M059J (cell line): ENCODE measurements at regions not wholly inside any gene's neighbourhood (a gene's known extent, or its start where the extent isn't known, plus 50 kb on each side); places are given as distances from the start of the nearest gene placed in this dataset.
A peak's percentile ranks its signal among the peaks of the same experiment; 100 is the strongest.

Source experiments
- DNase-seq: peaks from one replicate; pipeline ENCODE4 v3.0.0-alpha.2; 2012; ENCODE audit warnings: low read depth

DNA sequence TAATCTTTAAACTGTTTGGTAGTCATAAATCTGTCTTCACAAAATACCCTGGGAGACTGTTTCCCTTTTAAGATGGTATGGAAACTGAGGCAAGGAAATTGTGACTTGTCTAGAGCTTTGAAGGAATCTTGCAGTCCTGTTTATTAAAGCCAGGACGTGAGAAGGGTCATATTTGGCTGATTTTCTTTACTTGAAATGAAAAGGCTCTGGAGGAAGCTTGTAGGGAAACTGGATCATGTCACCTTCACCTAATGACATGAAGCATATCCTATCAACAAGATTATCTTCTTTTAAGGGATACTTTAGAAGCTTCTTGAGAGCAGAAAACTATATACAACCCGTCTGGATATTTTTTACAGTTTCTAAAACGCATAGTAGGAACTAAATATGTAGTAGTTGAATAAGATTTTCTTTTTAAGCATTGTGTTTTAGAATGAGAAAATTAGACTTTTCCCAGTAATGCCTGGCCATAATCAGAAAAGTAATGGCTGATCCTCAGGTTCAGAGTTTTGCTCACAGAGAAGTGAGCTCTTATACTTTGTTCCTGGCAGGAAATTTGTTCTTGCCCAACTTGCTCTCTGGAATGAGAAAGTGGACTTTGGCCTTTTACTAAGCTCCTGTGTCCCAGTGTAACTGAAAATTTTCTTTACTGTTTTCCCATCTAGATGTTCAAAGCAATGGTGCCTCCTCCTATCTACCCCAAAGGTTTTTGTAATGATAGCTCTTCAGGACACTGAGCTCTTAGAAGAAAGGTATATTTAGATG, 136.8 kb upstream of the AFF2 start:
- no peak for DNase-seq

GRCh38 chrX:148365233-148365632, 135.2 kb upstream of the AFF2 start:
- DNase-seq = no peak

- no peak for DNase-seq
Observed at GRCh38 chrX:148371291-148371690, 129.1 kb upstream of the AFF2 start.

DNA sequence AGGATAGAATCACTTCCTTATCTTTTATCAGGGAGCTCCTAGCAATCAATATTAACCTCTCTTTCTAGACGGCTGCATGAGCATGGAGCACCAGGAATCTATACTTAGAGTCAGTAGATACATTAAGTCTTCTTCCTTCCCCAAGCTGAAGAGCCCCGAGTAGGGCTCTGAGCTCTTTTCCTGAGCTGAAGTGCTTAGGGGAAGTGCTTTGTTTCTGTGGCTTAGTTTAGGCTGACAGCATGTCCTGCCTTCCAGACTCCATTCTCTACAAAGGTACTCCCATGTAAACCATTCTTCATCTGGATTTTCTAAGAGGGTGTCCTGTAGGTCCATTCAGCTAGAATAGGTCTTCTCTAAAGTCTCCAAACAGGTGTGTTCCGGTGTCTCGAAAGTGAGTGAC, 127.5 kb upstream of the AFF2 start:
- no peak for DNase-seq

GRCh38 chrX:148376342-148376741, 124.1 kb upstream of the AFF2 start:
- no peak for DNase-seq

DNA sequence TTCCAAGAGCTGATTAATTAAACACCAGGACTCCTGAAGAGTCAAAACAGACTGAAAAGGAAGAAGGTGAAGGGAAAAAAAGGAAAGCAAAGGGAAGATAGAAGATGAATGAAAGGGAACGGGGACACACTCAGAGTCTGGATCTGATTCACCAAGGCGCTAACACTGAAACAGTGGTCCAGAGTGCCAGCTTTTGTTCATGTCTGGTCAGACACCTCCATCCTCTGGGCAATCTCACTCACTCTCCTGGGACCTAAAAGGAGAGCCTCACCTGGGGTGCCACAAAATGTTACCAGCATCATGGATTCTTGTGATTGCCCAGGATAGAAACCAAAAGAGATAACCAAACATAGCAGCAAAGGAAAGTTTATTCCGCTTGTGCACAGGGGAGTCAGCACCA, 120.3 kb upstream of the AFF2 start:
- DNase-seq = no peak

GRCh38 chrX:148380650-148381561, 119.5 kb upstream of the AFF2 start:
- peak; percentile 24 for DNase-seq

DNA sequence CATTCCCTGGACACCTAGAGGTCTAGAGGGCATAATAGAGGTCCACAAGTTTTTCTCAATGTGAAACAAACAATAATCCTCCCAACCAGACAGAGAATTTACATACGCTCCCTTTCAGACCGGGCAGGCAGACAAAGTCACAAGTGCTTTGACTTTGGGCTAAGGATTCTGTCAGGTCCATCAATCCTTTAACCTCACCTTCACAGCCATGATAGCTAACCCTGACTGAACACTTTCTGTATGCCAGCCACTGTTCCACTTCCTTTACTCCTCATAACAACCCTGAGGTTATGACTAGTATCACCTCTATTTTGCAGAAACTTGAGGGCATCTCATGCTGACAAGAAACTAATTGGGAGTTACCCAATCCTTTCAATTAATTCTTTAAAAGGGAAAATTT, 118.8 kb upstream of the AFF2 start:
- no peak for DNase-seq

DNA sequence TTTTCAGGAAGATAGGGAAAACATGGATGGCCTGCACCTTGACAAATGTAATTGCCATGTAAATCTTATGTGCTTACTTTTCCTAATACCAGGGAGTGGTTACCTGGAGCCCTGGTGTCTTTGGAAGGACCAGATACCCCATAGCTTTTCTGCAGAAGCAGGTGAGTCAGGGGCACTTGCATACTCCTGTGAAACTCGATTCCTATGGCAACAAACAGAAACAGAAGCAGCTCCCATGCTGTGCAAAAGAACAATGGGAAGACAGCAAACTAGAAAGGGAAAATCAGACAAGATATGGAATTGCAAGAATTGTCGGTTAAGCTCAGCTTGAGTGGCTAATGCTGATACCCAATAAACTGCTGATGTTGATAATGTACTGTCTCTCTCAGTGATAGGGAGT, 117.4 kb upstream of the AFF2 start:
- DNase-seq = no peak

DNA sequence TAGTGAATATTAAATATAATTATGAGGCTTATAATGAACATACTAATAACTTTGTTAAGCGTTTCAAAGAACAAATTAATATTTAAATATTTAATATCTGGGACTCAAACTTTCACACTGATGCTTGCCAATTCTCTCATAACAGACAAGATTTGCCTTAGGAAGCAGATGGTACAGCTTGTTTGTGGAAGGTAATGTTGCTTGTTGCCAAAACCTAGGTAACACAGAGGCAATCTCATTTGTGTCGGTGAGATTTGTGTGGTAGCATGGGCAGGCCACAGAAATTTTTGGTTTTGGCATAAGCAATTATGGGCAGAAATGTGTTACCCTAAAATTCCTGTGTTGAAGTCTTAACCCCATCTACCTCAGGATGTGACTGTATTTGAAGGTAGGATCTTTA, 114.9 kb upstream of the AFF2 start:
- DNase-seq = no peak

GRCh38 chrX:148389629-148390028, 110.8 kb upstream of the AFF2 start:
- DNase-seq = no peak

- DNase-seq = no peak
Observed at GRCh38 chrX:148412006-148412405, 88.4 kb upstream of the AFF2 start.

GRCh38 chrX:148416142-148416541, 84.3 kb upstream of the AFF2 start:
- DNase-seq = no peak

- DNase-seq = peak; percentile 15
Observed at GRCh38 chrX:148416931-148417330, 83.5 kb upstream of the AFF2 start.

DNA sequence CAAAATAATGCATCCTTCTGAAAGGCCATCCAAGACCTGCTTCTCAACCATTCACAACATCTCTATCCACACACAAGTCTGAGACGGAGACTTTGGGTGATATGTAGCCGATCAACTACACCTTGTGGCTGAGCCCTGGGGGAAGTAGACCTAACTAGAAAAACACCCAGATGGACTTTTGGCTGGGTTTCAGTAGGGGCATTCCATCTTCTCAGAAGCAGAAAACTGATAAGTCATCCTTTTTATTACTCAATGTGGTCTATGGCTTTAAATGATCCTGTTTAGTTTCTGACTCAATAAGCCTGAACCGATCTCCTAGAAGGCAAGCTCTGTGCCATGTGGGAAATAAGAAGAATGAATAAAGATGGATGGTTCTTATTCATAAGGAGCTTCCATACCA, 82.5 kb upstream of the AFF2 start:
- DNase-seq = peak; percentile 12

DNA sequence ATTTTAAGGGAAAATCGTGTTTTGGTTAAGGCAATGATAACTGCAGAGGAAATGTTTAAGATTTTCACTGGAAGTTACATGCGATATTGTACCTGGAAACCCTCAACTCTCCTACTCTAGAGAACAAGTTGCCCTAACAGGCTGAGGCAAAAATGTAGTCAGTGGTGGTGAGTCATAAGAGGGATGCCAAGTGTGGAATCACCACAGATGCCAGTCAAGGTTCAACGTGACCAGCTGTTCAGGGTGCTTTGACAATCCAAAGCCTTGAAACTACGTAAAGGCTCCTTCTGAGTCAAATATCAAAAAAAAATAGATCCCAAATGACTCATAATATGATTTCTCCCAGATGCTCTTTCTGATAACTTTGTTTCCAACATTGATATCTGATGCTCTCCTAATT, 77.9 kb upstream of the AFF2 start:
- DNase-seq = no peak

- no peak for DNase-seq
Observed at GRCh38 chrX:148424570-148424969, 75.8 kb upstream of the AFF2 start.

DNA sequence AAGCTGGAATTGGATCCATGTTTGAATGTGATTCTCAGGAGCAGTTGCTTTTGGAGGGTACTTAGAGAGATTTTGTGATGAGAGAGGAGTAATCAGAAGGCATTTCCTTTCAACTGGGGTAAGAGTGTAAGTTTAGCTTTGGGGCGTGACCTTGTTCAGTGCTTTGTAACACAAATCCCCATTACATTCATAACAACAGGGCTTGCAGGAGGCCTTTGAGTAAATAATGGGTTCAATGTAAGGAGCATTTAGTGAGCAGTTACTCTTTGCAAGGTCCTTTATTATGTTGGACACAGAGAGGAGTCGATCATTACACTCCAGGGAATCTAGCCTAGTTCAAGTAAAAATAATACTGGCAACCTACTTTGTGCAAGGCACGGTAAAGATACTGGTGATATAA, 74.0 kb upstream of the AFF2 start:
- no peak for DNase-seq

DNA sequence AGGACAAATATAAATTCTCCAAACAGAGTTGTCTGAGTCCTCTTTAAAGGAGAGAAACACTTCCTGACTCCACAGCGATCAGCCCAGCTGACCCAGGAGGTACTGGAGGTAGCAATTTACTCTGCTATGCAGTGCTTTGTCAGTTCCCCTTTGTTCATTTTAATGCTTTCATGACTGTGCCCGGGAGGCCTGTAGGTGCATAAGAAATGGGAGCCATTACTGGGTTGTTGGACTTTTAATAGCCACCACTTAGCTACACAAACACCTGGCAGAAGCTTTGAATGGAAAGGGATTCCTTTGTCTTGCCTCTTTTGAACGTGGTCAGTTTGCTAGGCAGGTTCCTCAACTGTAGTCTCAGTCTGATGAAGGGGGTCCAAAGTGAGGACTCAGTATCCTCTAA, 59.0 kb upstream of the AFF2 start:
- DNase-seq = no peak

DNA sequence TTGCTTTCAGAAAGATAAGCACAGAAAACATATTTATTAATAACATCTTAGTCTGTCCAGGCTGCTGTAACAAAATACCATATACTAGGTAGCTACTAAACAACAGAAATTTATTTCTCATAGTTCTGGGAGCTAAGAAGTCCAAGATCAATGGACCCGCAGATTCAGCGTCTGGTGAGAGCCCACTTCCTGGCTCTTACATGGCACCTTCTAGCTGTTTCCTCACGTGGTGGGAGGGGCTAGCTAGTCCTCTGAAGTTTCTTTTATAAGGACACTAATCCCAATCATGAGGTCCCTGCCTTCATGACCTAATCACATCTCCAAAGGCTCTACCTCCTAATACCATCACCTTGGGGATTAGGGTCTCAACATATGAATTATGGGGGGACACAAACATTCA, 57.2 kb upstream of the AFF2 start:
- DNase-seq = no peak

DNA sequence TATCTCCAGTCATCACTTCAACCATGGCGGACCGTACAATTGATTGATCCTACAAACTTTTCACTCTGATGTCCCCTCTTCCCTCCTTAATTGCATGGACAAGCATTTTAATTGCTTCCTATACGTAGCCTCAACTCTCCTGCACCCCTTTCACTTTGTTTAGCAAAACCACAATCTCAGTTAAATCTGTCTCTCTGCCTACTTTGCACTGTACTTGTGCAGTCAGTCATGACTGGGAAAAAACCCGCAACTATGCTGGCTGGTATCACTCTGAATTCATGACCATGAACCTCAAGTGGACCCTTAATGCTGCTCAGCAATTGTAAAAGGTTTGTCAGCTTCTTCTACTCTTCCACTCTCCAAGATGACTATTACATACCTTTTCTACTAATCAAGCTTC, 51.7 kb upstream of the AFF2 start:
- no peak for DNase-seq
